ENCODE measurements at regions not wholly inside any gene's neighbourhood (a gene's known extent, or its start where the extent isn't known, plus 50 kb on each side); places are given as distances from the start of the nearest gene placed in this dataset.

DNA sequence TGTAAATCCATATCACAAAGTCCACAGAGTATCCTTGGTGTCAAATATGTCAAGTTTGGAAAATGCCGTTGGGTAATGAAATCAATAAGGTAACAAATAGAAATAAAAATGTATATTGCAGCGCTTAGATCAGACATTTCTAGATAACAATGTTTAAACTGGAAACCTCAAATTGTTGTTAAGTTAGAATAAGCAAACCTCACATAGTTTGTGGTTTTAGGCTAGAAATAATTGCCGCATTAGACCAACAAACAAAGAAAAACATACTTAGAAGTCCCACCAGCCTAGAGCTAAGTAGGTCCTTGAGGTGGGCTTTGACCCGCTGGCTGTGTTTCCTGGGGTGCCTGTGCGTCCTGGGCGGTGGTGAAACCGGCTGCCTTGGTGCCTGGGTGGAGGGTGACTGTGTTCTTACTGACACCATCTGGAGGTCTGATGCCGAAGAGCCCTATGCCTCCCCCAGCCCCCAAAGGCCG lies 71.4 kb downstream of the DACT2 start:
- no peaks in the 10 kb centered on the region for H3K27me3 ChIP-seq
- intact Hi-C loops (cut with DNase I): no loop called here
- TF ChIP-seq POLR2A (IDR thresholded peaks at IDR 0.05) (no peak), CTCF (IDR thresholded peaks at IDR 0.05) (no peak), EP300 (IDR thresholded peaks at IDR 0.05) (no peak)

GRCh38 chr6:168247443-168248147 lies 72.0 kb downstream of the DACT2 start:
- no peak for TF ChIP-seq POLR2A (IDR thresholded peaks at IDR 0.05)
- TF ChIP-seq EP300 (IDR thresholded peaks at IDR 0.05): no peak
- TF ChIP-seq CTCF (IDR thresholded peaks at IDR 0.05): no peak
- no peak overlapping the region for H3K27ac ChIP-seq
- peak in 1 of 5 donors; percentile 53 for DNase-seq

More for the DNA sequence above, 71.4 kb downstream of the DACT2 start:
- H3K9me3 ChIP-seq: no peaks in the 10 kb centered on the region
- WGBS, 3 donors: 72 to 78% (median 77%) methylated on average over 9 of the region's 9 CpGs
- no peaks in the 10 kb centered on the region for H3K36me3 ChIP-seq
- no peaks in the 10 kb centered on the region for H3K4me1 ChIP-seq (ENCODE audit: insufficient read depth)
- DNase-seq: no peak
- H3K4me3 ChIP-seq: no peak overlapping the region
- H3K27ac ChIP-seq: no peak overlapping the region

DNA sequence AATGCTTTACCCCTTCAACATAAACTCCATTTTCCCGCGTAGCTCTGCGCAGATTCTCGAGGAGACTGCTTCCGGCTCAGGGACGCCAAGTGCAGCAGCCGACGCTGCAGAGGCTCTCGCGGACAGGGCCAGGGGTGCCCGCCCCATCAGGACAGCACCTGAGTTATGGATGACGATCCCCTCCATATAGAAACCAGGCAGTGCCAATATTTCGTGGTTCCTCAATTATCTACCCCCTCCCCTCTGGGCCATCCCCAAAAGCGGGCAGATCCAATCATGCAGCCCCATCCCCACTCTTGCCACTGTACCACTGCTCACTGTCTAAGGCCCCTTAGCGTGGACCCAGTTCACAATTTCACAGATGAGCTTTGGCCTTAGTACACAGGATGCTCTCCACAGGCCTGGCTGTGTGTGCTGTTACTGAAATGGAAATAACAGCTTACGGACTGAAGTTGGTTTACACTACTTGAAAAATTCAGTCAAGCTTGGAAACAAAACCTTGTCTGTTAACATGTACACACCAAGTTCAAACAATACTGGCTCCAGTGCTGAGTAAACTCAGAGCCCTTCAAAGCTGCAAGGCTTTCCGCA lies 74.5 kb downstream of the DACT2 start:
- Histone ChIP-seq H3K4me3 (no peak overlapping the region), H3K4me1 (ENCODE audit: insufficient read depth) (peaks cover 2% of the 10 kb centered on the region), H3K27me3 (no peaks in the 10 kb centered on the region), H3K9me3 (no peaks in the 10 kb centered on the region), H3K27ac (no peak overlapping the region), H3K36me3 (no peaks in the 10 kb centered on the region)
- intact Hi-C loops (cut with DNase I): no loop called here
- TF ChIP-seq POLR2A (IDR thresholded peaks at IDR 0.05) (no peak), CTCF (IDR thresholded peaks at IDR 0.05) (no peak), EP300 (IDR thresholded peaks at IDR 0.05) (no peak)
- no peak for DNase-seq
- WGBS, 3 donors: 91 to 96% (median 93%) methylated on average over 17 of the region's 17 CpGs

More at GRCh38 chr6:168247443-168248147, 72.0 kb downstream of the DACT2 start:
- Histone ChIP-seq H3K4me3 (no peak overlapping the region), H3K27me3 (no peaks in the 10 kb centered on the region), H3K36me3 (no peaks in the 10 kb centered on the region), H3K9me3 (no peaks in the 10 kb centered on the region), H3K4me1 (ENCODE audit: insufficient read depth) (no peaks in the 10 kb centered on the region)
- intact Hi-C loops (cut with DNase I): no loop called here
- 35 to 53% (median 46%) methylated on average over 15 to 16 of the region's 16 CpGs for WGBS, 3 donors

DNA sequence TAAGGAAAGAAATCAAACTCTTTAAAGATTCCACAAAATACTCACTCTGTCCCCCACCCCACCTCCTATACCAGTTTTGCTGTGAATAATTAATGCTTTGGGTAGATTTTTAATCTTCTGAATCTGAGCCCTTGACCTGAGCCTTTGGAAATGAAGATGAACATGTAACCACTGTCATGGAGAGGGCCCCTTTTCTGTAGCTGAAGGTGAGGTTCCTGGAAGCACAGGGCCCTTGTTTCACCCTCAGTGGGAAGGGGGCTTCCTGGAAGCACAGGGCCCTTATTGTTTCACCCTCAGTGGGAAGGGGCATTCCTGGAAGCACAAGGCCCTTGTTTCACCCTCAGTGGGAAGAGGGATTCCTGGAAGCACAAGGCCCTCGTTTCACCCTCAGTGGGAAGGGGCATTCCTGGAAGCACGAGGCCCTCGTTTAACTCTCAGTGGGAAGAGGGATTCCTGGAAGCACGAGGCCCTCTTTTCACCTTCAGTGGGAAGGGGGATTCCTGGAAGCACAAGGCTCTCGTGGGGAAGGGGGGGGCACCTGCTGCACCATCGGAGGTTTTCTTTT lies 75.7 kb downstream of the DACT2 start:
- Histone ChIP-seq H3K27ac (no peak overlapping the region), H3K4me1 (ENCODE audit: insufficient read depth) (peaks cover 2% of the 10 kb centered on the region), H3K4me3 (no peak overlapping the region), H3K36me3 (no peaks in the 10 kb centered on the region), H3K27me3 (no peaks in the 10 kb centered on the region), H3K9me3 (no peaks in the 10 kb centered on the region)
- TF ChIP-seq EP300 (IDR thresholded peaks at IDR 0.05): no peak
- no peak for TF ChIP-seq POLR2A (IDR thresholded peaks at IDR 0.05)
- TF ChIP-seq CTCF (IDR thresholded peaks at IDR 0.05): no peak
- DNase-seq: no peak
- 65 to 68% (median 67%) methylated on average over 5 to 6 of the region's 6 CpGs for WGBS, 3 donors
- intact Hi-C loops (cut with DNase I): no loop called here

All from ovary (tissue), 7 donors.